ENCODE measurements at regions not wholly inside any gene's neighbourhood (a gene's known extent, or its start where the extent isn't known, plus 50 kb on each side); places are given as distances from the start of the nearest gene placed in this dataset.

DNA sequence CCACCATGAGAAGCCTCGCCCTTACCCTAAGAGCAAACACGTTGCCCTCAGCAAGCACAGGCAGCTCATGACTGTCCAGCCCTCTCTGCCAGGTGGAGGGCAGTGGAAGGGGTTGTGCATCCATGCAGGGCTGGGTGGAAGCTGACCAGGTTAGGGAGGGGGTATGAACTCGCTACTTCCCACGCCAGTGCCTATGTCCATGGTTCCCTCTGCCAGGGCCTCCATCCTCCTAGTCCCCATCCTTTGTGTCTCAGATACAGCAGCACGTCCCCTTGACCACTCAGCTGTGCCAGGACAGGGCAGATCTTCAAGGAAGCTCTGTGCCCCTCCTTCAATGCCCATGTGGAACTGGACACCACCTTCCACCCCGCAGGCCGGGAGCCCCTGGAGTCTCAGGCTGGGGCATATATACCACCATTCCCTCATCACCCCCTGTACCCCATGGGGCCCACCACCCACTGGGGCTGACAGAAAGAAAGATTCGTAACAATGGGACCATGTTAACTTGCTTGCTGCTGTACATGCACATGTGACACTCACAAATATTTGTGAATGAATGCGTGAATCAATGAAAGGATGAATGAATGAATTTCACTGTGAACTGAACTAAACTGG, 90.7 kb downstream of the ANKRD60 start:
- Histone ChIP-seq H3K27me3 (ENCODE audit: insufficient read depth, poor library complexity, severe bottlenecking) (peaks cover 13% of the 10 kb centered on the region), H3K4me3 (replicated peaks; ENCODE audit: insufficient read depth, low read length) (no peak overlapping the region), H3K27ac (replicated peaks) (no peak overlapping the region)
- DNase-seq (ENCODE audit: low read depth in 1 of 2, low spot score in 1 of 2) = no peak
- TF ChIP-seq POLR2AphosphoS5 (IDR thresholded peaks at IDR 0.05; ENCODE audit: low read depth) (no peak), REST (IDR thresholded peaks at IDR 0.05; ENCODE audit: insufficient replicate concordance, low read depth) (no peak), CTCF (IDR thresholded peaks at IDR 0.05; ENCODE audit: insufficient read depth, low read length) (no peak), SPI1 (IDR thresholded peaks at IDR 0.05; ENCODE audit: borderline replicate concordance, low read depth) (no peak), GABPA (IDR thresholded peaks at IDR 0.05; ENCODE audit: low read depth) (no peak)

DNA sequence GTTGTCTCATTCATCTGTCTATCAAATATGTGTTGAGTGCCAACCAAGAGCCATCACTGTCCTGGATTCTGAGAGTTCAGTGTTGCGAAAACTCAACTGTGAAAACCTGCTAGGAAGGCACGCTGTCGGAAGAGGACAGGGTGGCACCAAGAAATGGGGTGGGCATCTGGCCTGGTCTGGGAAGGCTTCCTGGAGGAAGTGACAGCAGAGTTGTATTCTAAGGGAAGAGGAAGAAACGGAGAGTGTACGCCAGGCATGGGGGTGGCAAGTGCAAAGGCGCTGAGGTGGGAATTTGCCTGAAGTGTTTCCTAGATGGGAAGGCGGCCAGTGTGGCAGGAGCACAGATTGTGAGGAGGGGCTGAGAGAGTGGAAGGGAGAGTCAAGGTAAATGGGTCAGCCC, 91.2 kb downstream of the ANKRD60 start:
- DNase-seq (ENCODE audit: low read depth in 1 of 2, low spot score in 1 of 2) = no peak
- no peak for TF ChIP-seq GABPA (IDR thresholded peaks at IDR 0.05; ENCODE audit: low read depth)
- TF ChIP-seq POLR2AphosphoS5 (IDR thresholded peaks at IDR 0.05; ENCODE audit: low read depth) = no peak
- TF ChIP-seq REST (IDR thresholded peaks at IDR 0.05; ENCODE audit: insufficient replicate concordance, low read depth) = no peak
- TF ChIP-seq CTCF (IDR thresholded peaks at IDR 0.05; ENCODE audit: insufficient read depth, low read length) = no peak
- TF ChIP-seq SPI1 (IDR thresholded peaks at IDR 0.05; ENCODE audit: borderline replicate concordance, low read depth) = no peak
- H3K27ac ChIP-seq (replicated peaks) = no peak overlapping the region
- no peak overlapping the region for H3K4me3 ChIP-seq (replicated peaks; ENCODE audit: insufficient read depth, low read length)
- H3K27me3 ChIP-seq (ENCODE audit: insufficient read depth, poor library complexity, severe bottlenecking) = peaks cover 17% of the 10 kb centered on the region

DNA sequence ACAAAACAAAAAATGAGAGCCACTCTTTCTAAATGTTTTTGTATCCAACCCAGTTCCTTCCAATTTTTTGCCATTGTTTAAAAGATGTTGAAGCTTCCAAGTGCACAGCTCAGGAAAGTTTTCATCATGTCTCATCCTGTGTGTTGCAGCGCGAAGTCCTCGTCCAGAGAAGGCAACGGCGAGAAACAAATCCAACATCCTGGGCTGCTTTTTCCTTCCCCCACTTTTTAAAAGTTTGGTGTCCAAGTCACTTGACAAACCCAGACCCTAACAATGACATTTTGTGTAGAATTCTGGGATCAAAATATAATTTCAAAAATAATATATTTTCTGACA, 92.3 kb downstream of the ANKRD60 start:
- no peak for DNase-seq (ENCODE audit: low read depth in 1 of 2, low spot score in 1 of 2)
- no peak overlapping the region for H3K27ac ChIP-seq (replicated peaks)
- H3K4me3 ChIP-seq (replicated peaks; ENCODE audit: insufficient read depth, low read length) = no peak overlapping the region
- H3K27me3 ChIP-seq (ENCODE audit: insufficient read depth, poor library complexity, severe bottlenecking) = peaks cover 27% of the 10 kb centered on the region
- no peak for TF ChIP-seq POLR2AphosphoS5 (IDR thresholded peaks at IDR 0.05; ENCODE audit: low read depth)
- no peak for TF ChIP-seq CTCF (IDR thresholded peaks at IDR 0.05; ENCODE audit: insufficient read depth, low read length)
- no peak for TF ChIP-seq GABPA (IDR thresholded peaks at IDR 0.05; ENCODE audit: low read depth)
- TF ChIP-seq REST (IDR thresholded peaks at IDR 0.05; ENCODE audit: insufficient replicate concordance, low read depth) = no peak
- TF ChIP-seq SPI1 (IDR thresholded peaks at IDR 0.05; ENCODE audit: borderline replicate concordance, low read depth) = no peak
